Cardiac muscle cell (in vitro differentiated cells and primary cell): ENCODE measurements at regions not wholly inside any gene's neighbourhood (a gene's known extent, or its start where the extent isn't known, plus 50 kb on each side); places are given as distances from the start of the nearest gene placed in this dataset.

Source experiments
- DNase-seq, 2 donors: peaks; one replicate each; pipeline versions ENCODE4 v3.0.0 to v3.0.0-alpha.2; 2010 to 2017; ENCODE audit warnings: low read depth in 1 of 2, low spot score in 1 of 2
- H3K27ac ChIP-seq: fragments of 200-600 bp; sonication (generic); 2 replicates; pipeline ENCODE4 v1.5.1; 2016
- H3K27me3 ChIP-seq: fragments of 200-600 bp; sonication (generic); 2 replicates; pipeline ENCODE4 v1.6.0; 2016; ENCODE audit warnings: control low read depth
- H3K36me3 ChIP-seq: fragments of 200-600 bp; sonication (generic); 2 replicates; pipeline ENCODE4 v1.5.1; 2016; ENCODE audit warnings: control low read depth
- H3K4me1 ChIP-seq: fragments of 200-600 bp; sonication (generic); 2 replicates; pipeline ENCODE4 v1.8.1; 2017; ENCODE audit warnings: low read depth, mild to moderate bottlenecking, mixed run types
- H3K4me3 ChIP-seq: fragments of 200-600 bp; sonication (generic); 2 replicates; pipeline ENCODE4 v1.5.1; 2016; ENCODE audit warnings: mild to moderate bottlenecking
- H3K9me3 ChIP-seq: fragments of 200-600 bp; sonication (generic); 2 replicates; pipeline ENCODE4 v1.5.1; 2017; ENCODE audit warnings: low read depth, mild to moderate bottlenecking, control low read depth
- TF ChIP-seq, protein P1 (sequence below): IDR thresholded peaks from 2 replicates; pipeline ENCODE4 v1.5.1; 2012; ENCODE audit warnings: low read depth, mild to moderate bottlenecking, low read length

DNA sequence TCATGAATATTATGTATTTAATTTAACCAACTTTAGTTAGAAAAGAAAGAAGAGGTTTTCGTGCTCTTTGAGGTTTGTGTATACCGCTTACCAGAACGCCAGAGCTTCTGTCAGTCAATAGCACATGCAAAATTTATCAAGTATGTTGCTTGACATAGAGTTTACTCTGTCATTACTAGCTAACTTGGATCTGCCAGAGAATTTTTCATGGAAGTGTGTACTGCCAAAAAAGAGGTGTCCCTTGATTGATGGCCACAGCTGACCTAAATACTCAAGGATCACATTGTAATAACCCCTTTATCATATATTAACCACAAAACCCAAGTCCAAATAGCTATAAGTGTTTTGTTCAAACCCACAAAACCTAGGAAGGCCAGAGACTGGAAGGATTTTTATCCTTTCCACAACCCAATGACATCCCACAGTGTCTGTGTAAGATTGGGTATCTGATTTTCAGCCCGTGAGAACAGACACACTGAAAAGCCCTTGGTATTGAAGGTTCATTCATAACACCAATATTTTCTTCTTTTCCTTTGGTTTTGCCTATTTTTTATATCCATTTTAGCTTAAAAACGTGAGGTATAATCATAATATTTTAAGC is 194.0 kb upstream of the EYA4 start:
- no peak for DNase-seq
- Histone ChIP-seq H3K36me3 (no peaks in the 10 kb centered on the region), H3K9me3 (no peaks in the 10 kb centered on the region), H3K27ac (no peak overlapping the region), H3K27me3 (no peaks in the 10 kb centered on the region), H3K4me3 (no peak overlapping the region), H3K4me1 (no peaks in the 10 kb centered on the region)
- TF ChIP-seq, protein P1, sequence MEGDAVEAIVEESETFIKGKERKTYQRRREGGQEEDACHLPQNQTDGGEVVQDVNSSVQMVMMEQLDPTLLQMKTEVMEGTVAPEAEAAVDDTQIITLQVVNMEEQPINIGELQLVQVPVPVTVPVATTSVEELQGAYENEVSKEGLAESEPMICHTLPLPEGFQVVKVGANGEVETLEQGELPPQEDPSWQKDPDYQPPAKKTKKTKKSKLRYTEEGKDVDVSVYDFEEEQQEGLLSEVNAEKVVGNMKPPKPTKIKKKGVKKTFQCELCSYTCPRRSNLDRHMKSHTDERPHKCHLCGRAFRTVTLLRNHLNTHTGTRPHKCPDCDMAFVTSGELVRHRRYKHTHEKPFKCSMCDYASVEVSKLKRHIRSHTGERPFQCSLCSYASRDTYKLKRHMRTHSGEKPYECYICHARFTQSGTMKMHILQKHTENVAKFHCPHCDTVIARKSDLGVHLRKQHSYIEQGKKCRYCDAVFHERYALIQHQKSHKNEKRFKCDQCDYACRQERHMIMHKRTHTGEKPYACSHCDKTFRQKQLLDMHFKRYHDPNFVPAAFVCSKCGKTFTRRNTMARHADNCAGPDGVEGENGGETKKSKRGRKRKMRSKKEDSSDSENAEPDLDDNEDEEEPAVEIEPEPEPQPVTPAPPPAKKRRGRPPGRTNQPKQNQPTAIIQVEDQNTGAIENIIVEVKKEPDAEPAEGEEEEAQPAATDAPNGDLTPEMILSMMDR = no peak

DNA sequence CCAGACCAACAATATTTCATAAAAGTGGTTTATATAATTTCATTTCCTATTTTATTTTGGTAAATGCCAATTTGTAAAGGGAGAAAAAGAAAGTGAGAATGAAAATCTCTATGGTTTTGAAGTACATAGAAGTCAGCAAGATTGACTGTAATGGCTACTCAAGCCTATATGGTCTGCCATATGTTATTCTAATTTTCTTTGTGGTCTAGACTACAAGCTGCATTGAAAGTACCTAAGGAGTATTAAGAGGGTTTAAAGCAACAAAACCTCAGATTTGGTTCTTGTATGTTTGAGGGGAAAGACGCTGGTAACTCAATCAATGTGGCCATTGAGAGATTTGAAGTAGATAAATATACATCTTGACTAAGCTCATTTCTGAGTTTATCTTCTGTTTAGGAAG is 193.5 kb upstream of the EYA4 start:
- DNase-seq = no peak
- Histone ChIP-seq H3K27ac (no peak overlapping the region), H3K4me3 (no peak overlapping the region), H3K9me3 (no peaks in the 10 kb centered on the region), H3K27me3 (no peaks in the 10 kb centered on the region), H3K36me3 (no peaks in the 10 kb centered on the region), H3K4me1 (no peaks in the 10 kb centered on the region)
- TF ChIP-seq, protein P1 = no peak

DNA sequence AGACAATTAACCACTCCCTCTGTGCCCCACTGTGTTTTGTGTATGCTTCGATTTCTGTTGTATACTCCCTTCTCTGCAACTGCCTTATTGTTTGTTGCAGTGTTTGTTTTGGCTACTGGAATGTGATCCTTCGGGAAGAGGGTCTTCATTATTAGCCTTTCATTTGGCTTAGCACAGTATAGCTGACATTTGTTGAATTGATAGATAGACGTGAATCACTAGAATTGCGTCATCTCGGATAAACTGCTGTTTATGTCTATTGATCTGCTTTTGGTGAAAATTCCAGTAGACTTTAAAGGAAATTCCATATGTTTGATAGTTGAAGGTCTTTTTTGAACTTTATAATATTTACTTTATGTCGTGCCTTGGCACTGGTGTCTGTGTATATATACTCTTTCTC is 189.9 kb upstream of the EYA4 start:
- H3K9me3 ChIP-seq = no peaks in the 10 kb centered on the region

DNA sequence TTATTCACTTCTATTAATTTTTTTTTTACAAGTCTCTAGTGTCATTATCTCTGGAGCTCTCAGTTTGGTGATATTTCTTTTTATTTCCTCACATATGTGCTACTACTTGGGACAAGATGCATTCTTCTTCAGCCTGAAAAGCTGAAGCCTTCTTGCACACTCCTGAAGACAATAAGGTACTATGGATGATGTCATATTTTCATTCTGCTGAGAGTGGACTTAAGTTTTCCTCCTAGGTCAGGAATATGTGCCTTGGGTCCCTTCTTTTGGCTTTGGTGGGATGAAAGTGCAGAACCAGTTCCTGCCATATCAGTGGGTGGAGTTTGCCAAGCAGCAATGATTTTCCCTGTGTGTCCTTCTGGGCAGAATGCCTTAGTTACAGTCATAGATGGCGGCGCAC is 188.7 kb upstream of the EYA4 start:
- Histone ChIP-seq H3K27ac (no peak overlapping the region), H3K4me3 (no peak overlapping the region), H3K36me3 (no peaks in the 10 kb centered on the region), H3K4me1 (no peaks in the 10 kb centered on the region), H3K9me3 (no peaks in the 10 kb centered on the region), H3K27me3 (no peaks in the 10 kb centered on the region)
- TF ChIP-seq, protein P1 = no peak
- no peak for DNase-seq

More for the DNA sequence above, 189.9 kb upstream of the EYA4 start:
- TF ChIP-seq, protein P1 = no peak
- H3K36me3 ChIP-seq = no peaks in the 10 kb centered on the region
- no peak overlapping the region for H3K4me3 ChIP-seq
- H3K27ac ChIP-seq = no peak overlapping the region
- DNase-seq = no peak
- H3K27me3 ChIP-seq = no peaks in the 10 kb centered on the region
- H3K4me1 ChIP-seq = no peaks in the 10 kb centered on the region

DNA sequence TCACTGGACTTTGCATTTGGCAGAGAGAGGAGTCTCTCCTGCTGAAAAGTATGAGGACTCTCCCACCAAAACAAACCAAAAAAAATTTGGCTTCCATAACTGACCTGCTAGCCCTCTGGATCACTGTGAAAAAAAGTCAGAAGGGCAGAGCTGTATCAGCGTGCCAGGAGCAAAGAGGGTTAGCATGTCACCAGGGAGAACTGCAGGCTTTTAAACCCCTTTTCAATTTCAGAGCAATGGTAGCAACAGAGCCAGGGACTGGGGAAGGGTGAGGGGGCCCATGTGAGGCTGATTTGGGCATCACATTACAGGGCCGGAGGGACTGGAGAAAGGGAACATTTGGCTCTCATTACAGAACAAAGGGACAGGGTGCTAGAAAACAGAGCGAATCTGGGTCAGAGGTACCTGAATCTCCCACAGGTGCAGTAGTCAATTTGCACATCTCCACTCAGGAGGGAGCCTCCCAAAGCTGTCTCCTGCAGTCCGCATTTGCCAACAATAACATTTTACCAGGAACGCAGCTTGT is 185.7 kb upstream of the EYA4 start:
- TF ChIP-seq, protein P1 = no peak
- DNase-seq = no peak

More for the DNA sequence above, 185.7 kb upstream of the EYA4 start:
- no peak overlapping the region for H3K4me3 ChIP-seq
- H3K4me1 ChIP-seq = no peaks in the 10 kb centered on the region
- H3K36me3 ChIP-seq = no peaks in the 10 kb centered on the region
- H3K27me3 ChIP-seq = no peaks in the 10 kb centered on the region
- H3K27ac ChIP-seq = no peak overlapping the region
- H3K9me3 ChIP-seq = no peaks in the 10 kb centered on the region
